ENCODE measurements at regions not wholly inside any gene's neighbourhood (a gene's known extent, or its start where the extent isn't known, plus 50 kb on each side); places are given as distances from the start of the nearest gene placed in this dataset.

- TF ChIP-seq CTCF (IDR thresholded peaks at IDR 0.05 in 2 of 3, conservative IDR thresholded peaks at IDR 0.05 in 1 of 3; ENCODE audit: borderline replicate concordance in 1 of 3, insufficient read depth in 1 of 3, low read depth in 2 of 3, low read length in 2 of 3) (no peak), EZH2phosphoT487 (IDR thresholded peaks at IDR 0.05; ENCODE audit: borderline replicate concordance) (no peak), EGR1 (IDR thresholded peaks at IDR 0.05; ENCODE audit: low read depth) (no peak), SIN3A (IDR thresholded peaks at IDR 0.05; ENCODE audit: low read depth) (no peak), FOSL1 (IDR thresholded peaks at IDR 0.05; ENCODE audit: low read depth) (no peak), ATF3 (IDR thresholded peaks at IDR 0.05) (no peak)
Observed at GRCh38 chr2:150759531-150759930, 272.1 kb upstream of the RND3 start (continued).

GRCh38 chr2:150759106-150759505, 271.6 kb upstream of the RND3 start:
- TF ChIP-seq FOSL1 (IDR thresholded peaks at IDR 0.05; ENCODE audit: low read depth) (no peak), CEBPB (IDR thresholded peaks at IDR 0.05; ENCODE audit: low read depth) (no peak), EZH2phosphoT487 (IDR thresholded peaks at IDR 0.05; ENCODE audit: borderline replicate concordance) (no peak), JUND (IDR thresholded peaks at IDR 0.05) (no peak), ZFX (IDR thresholded peaks at IDR 0.05) (no peak), RAD21 (IDR thresholded peaks at IDR 0.05; ENCODE audit: low read depth) (no peak), SRF (IDR thresholded peaks at IDR 0.05; ENCODE audit: low read depth) (no peak), POLR2A (IDR thresholded peaks at IDR 0.05; ENCODE audit: borderline replicate concordance, extremely low read depth, insufficient read depth, insufficient read length) (no peak)
- intact Hi-C loops (cut with micrococcal nuclease), result no loop called here
- no peak overlapping the region for H3K4me3 ChIP-seq (replicated peaks in 1 of 2; ENCODE audit: low read depth in 1 of 2, low read length in 2 of 2)
- no TSS peak for BruUV-seq (replicated peaks)
- H3K27me3 ChIP-seq (ENCODE audit: insufficient read depth, low read length), result no peaks in the 10 kb centered on the region
- H3K36me3 ChIP-seq (ENCODE audit: control insufficient read depth in 1 of 2, insufficient read depth in 2 of 2, low read length in 2 of 2), result no peaks in the 10 kb centered on the region
- no peak overlapping the region for H3K27ac ChIP-seq (ENCODE audit: low read depth, low read length)
- no peak overlapping the region for H2AFZ ChIP-seq (ENCODE audit: low read depth, low read length, poor library complexity, severe bottlenecking)
- ChIA-PET POLR2A (no interaction called here), RAD21 (ENCODE audit: low non-redundant PET in 1 of 2, low total read pairs in 2 of 2, uncharacterized antibody in 2 of 2, unreplicated experiment in 2 of 2) (no interaction called here), CTCF (no interaction called here)
- H3K79me2 ChIP-seq (ENCODE audit: insufficient read depth, low read length), result no peaks in the 10 kb centered on the region
- H3K9ac ChIP-seq (ENCODE audit: low read length), result no peak overlapping the region
- no peaks in the 10 kb centered on the region for H3K9me3 ChIP-seq (ENCODE audit: control insufficient read depth in 1 of 2, insufficient read depth in 1 of 2, low read depth in 1 of 2, low read length in 2 of 2)
- H3K4me1 ChIP-seq (ENCODE audit: control insufficient read depth in 1 of 2, insufficient read depth in 2 of 2, low read length in 2 of 2), result no peaks in the 10 kb centered on the region
- DNase-seq (ENCODE audit: low read depth, low spot score) (no peak), ATAC-seq (no peak)
- no peak overlapping the region for H3K4me2 ChIP-seq (ENCODE audit: low read length)
- no peaks in the 10 kb centered on the region for H4K20me1 ChIP-seq (ENCODE audit: insufficient read depth)
- H3K9me2 ChIP-seq (ENCODE audit: insufficient read depth), result no peaks in the 10 kb centered on the region
